ENCODE measurements at regions not wholly inside any gene's neighbourhood (a gene's known extent, or its start where the extent isn't known, plus 50 kb on each side); places are given as distances from the start of the nearest gene placed in this dataset.

- TF ChIP-seq CTCF (tag by site-specific recombination; IDR thresholded peaks at IDR 0.05) (no peak), ZNF311 (tag by site-specific recombination; IDR thresholded peaks at IDR 0.05; ENCODE audit: borderline replicate concordance) (no peak), ZNF138 (tag by site-specific recombination; IDR thresholded peaks at IDR 0.05; ENCODE audit: borderline replicate concordance) (no peak), TRIM28 (IDR thresholded peaks at IDR 0.05; ENCODE audit: borderline replicate concordance, low read length) (no peak), ZBTB1 (tag by site-specific recombination; IDR thresholded peaks at IDR 0.05) (no peak)
Measured at GRCh38 chr2:8623576-8623957, 58.3 kb upstream of the ID2 start.
